Renal cortical epithelial cell (primary cell): ENCODE measurements at regions not wholly inside any gene's neighbourhood (a gene's known extent, or its start where the extent isn't known, plus 50 kb on each side); places are given as distances from the start of the nearest gene placed in this dataset.
A peak's percentile ranks its signal among the peaks of the same experiment; 100 is the strongest.
"Not testable (repeated sequence)": the region's sequence is repeated elsewhere in the genome, so short reads cannot be mapped to it uniquely, and the experiment has no call there.

Experiments
- DNase-seq: peaks from one replicate; pipeline ENCODE4 v3.0.0-alpha.2; 2011; ENCODE audit warnings: low read depth

GRCh38 chr5:18732556-18733479 lies 1098.6 kb downstream of the TAF11L14 start:
- DNase-seq: peak; percentile 32

GRCh38 chr5:18736051-18736398 lies 1101.8 kb downstream of the TAF11L14 start:
- no peak for DNase-seq

- DNase-seq: not testable (repeated sequence)
Observed at GRCh38 chr5:18736736-18737135, 1102.5 kb downstream of the TAF11L14 start.

DNA sequence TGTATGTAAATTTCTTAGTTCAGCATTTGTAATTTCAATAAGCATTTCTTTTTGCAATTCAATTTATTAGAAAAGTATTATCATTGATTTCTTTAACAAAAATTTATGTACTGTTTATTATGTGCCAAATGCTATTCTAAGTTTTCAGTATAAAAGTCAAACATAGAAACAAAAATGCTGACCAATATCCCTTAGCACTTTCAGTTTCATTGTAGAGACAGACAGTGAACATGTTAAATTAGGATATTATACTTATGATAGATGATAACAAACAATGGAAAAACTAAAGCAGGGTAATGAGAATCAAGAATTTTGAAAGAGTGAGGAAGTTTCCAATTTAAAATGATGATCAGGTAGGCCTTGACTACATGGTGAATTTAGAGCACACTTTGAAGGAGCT lies 1106.0 kb downstream of the TAF11L14 start:
- no peak for DNase-seq

- no peak for DNase-seq
Observed at GRCh38 chr5:18742830-18743229, 1108.6 kb downstream of the TAF11L14 start.

DNA sequence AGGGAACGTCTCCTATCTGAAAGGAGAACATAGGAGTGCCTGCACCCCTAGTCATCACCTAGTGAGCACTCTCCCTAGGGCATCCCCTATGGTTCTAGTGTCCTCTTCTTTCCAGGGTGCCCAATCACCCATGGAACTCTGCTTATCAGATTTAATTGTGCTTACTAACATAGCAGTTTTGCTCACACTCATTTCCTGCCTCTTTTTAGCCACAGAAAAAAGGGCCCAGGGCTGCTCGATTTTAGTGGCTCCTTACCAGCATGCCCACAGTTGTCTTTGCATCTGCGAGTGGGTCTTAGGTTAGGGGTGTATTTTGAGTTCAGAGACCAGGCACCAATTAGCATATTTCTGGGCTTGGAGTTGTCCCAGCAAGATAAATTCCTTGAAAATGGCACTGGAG lies 1110.2 kb downstream of the TAF11L14 start:
- DNase-seq: no peak

DNA sequence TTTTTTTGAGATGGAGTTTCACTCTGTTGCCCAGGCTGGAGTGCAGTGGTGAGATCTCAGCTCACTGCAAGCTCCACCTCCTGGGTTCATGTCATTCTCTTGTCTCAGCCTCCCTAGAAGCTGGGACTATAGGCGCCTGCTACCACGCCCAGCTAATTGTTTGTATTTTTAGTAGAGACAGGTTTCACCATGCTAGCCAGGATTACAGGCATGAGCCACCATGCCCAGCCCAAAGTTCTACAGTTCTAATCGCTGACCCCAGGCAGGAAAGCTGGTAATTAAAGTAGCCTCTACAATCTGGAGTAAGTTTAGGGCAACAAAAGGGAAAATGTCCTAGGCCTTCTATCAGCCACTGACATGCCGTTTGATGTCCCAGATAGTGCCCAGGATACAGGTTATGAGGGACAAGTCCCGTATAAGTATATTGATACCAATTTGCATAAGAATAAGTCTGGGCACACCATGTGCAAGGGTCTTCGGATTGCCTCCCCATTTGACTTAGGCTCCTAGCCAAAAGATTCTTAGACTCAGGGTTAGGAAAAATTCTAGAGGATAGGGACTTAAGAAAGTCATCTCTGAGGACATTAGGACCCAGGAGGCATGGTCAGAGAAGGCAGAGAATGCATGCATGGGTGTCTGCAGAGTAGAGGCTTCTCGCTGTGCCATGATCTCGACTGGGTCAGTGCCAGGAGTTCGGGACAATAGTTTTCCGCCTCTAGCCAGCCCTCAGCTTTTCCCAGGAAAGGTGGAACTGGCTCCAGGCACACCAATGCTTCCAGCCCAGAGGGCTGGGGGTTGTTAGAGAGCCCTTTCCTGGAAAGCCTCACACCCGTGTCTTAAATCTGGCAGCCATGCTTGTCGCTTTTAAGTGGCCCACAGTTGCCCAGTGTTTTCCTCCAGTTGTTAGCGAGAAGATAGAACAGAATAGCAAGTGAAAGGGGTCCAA lies 1111.1 kb downstream of the TAF11L14 start:
- DNase-seq: no peak

- peak; percentile 15 for DNase-seq
Observed at GRCh38 chr5:18745988-18746615, 1111.8 kb downstream of the TAF11L14 start.

- DNase-seq: no peak
Observed at GRCh38 chr5:18749763-18750162, 1115.5 kb downstream of the TAF11L14 start.

DNA sequence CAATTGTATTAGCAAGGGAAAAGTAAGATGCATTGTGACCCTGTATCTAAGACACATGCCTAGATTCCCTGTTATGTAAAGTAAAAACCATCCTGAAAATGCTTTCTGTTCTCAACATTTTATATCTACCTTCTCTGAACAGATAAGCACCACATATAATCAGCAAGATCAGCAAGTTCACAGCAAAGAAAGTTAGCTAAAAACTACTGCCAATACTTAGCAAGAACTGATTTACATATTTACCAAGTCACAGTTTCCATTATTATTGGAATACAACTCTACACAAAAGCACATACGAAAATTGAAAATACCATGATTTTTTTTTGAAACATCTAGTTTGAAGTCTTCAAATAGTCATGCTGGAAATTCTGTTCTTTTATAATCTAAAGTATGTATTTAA lies 1118.1 kb downstream of the TAF11L14 start:
- no peak for DNase-seq

DNA sequence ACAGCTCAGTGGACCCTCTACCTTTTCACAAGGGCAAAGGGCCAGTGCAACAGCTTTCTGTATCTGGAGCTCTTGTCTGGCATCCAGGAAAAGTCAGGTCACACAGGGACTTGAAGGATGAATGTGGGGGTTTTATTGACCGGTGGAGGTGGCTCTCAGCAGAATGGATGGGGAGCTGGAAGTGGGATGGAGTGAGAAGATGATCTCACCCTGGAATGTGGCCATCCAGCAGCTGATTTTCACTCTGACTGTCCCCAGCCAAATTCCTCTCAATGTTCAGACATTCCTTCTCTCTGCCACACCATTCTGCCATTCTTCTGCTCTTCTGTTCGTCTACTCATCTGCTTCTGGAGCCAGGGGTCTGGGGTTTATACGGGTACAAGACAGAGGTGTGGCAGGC lies 1119.9 kb downstream of the TAF11L14 start:
- DNase-seq: no peak

DNA sequence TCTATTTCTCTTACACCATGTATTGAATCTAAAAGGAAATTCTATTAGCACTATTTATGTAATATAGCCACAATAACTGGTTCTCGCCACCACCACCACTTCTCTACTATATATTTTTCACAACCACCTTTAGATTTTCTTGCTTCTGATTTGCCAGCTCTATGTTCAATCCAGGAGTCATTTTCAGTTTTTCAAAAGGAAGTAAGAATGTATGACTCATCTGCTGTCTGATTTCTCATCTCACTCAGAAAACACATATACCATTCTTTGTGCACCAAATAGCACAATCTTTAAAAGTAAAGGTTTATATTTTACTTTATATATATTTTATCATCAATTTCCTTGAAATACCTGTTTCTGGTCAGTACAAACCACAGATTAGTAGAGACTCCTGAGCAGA lies 1127.5 kb downstream of the TAF11L14 start:
- DNase-seq: peak; percentile 35

- DNase-seq: peak; percentile 12
Observed at GRCh38 chr5:18764161-18764560, 1129.9 kb downstream of the TAF11L14 start.

- DNase-seq: no peak
Observed at GRCh38 chr5:18765304-18765703, 1131.0 kb downstream of the TAF11L14 start.

- no peak for DNase-seq
Observed at GRCh38 chr5:18771097-18771610, 1136.9 kb downstream of the TAF11L14 start.

- DNase-seq: peak; percentile 77
Observed at GRCh38 chr5:18772475-18772874, 1138.2 kb downstream of the TAF11L14 start.

DNA sequence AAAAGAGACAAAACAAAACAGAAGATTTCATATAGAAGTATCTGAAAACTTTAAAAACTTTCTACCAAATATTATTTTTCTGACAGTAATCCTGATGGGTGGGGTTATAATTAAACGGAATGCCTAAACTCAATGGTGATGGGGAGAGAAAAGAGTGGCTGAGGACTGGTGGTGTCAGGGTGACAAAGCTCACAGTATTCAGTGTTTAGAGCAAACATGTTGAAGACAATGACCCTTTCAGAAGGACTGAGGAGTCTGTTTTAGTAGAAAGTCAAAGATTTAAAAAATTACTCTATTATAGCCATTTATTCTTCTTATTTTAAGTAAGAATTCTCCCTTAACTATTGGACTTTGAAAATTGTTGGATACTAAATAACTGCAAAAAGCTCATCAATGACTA lies 1144.0 kb downstream of the TAF11L14 start:
- no peak for DNase-seq

GRCh38 chr5:18789218-18789998 lies 1155.1 kb downstream of the TAF11L14 start:
- no peak for DNase-seq

- DNase-seq: peak; percentile 31
Observed at GRCh38 chr5:18792145-18792544, 1157.9 kb downstream of the TAF11L14 start.

DNA sequence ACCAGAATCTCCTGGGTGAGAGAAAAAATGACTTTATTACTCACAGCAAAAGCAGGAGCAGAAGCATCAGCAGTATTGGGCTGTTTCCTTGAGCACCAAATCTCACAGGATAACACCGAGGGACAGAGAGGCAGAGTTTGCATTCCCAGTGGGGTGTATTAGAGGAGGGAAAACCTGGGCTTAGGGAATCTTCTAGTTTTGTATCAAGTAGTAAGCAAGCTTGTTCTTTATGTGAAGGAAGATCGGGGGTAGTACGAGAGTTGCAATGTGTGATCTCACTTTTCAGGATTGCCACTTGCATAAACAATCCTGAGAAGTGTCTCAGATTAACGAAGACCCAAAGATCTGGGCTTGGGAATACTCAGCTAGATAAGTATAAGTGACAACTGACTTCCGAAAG lies 1163.0 kb downstream of the TAF11L14 start:
- DNase-seq: no peak

DNA sequence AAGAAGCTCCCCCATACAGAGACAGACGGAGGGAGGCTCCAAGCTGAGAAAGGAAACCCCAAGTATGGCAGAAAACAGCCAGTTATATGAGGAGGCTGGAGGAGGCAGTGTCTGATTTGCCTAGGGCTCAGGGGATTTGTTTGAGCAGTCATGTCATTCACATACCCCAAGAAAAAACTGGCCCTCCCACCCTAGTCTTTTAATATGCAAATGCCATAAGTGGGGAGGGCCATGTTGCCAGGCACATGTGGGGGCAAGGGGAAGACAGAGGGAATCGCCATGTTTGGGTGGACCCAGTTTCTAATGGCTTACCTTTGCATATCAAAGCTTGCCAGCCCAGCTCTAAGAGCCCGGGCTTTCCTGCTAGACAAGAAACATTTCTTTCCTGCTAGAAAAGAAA lies 1163.8 kb downstream of the TAF11L14 start:
- DNase-seq: no peak
